ENCODE measurements at regions not wholly inside any gene's neighbourhood (a gene's known extent, or its start where the extent isn't known, plus 50 kb on each side); places are given as distances from the start of the nearest gene placed in this dataset.

DNA sequence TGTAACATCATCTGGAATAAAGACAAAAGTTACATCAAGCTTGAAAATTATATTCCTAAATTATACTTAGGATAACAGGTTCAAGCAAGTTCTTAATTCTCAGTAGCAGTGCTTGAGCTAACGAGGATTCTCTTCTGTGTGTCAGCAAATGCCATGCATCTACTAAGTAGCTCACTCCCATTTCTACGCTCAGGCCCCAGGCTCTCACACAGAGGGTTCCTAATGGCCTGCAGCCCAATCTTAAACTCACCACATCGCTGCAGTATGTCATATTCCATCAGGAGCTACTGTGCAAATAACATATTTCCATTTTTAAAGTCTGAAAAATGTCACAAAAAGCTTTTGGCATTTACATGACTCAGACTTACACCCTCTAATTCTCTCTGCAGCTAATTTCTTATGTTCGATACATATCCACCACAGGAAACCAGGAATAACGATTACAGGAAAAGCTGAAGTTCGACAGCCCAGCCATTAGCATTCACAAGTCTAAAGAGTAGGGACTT is 474.8 kb downstream of the EFNA5 start:
- no peak overlapping the region for H2BK15ac ChIP-seq (ENCODE audit: low read depth, low read length)
- no peak overlapping the region for H3K4ac ChIP-seq (ENCODE audit: low read depth, low read length)
- DNase-seq (no peak), ATAC-seq (ENCODE audit: low read depth) (no peak)
- no peaks in the 10 kb centered on the region for H3K27me3 ChIP-seq (ENCODE audit: control insufficient read depth, insufficient read depth, low read length)
- no peak overlapping the region for H3K9ac ChIP-seq (ENCODE audit: low read depth, low read length)
- no TSS peak for BruUV-seq (replicated peaks)
- dilution Hi-C loops (cut with HindIII; ENCODE audit: low sequenced_read_pairs, unreplicated experiment) (no loop called here), in situ Hi-C loops (cut with MboI; ENCODE audit: low sequenced_read_pairs) (no loop called here), intact Hi-C loops (cut with micrococcal nuclease) (no loop called here)
- no peak overlapping the region for H4K8ac ChIP-seq (ENCODE audit: low read depth in 2 of 2, low read length in 2 of 2)
- no peak overlapping the region for H2AFZ ChIP-seq (replicated peaks; ENCODE audit: low read length, poor library complexity)
- TF ChIP-seq RFX5 (IDR thresholded peaks at IDR 0.05; ENCODE audit: low read depth, low read length): no peak
- no peak for TF ChIP-seq RCOR1 (IDR thresholded peaks at IDR 0.05; ENCODE audit: insufficient replicate concordance, low read length)
- TF ChIP-seq SMC3 (IDR thresholded peaks at IDR 0.05; ENCODE audit: low read depth, low read length): no peak
- no peak overlapping the region for H4K5ac ChIP-seq (ENCODE audit: low read depth, low read length)
- H2BK5ac ChIP-seq (ENCODE audit: low read depth, low read length, poor library complexity, severe bottlenecking): no peak overlapping the region
- H3K56ac ChIP-seq (ENCODE audit: extremely low read depth, insufficient read depth, low read length): no peak overlapping the region
- WGBS, 2 experiments (ENCODE audit: extremely low coverage in 2 of 2, insufficient read length in 1 of 2): 28% methylated on average over 3 of the region's 6 CpGs; no CpG with 5 or more reads in 1 of the 2 experiments
- no peak overlapping the region for H3K18ac ChIP-seq (ENCODE audit: low read depth, low read length)
- ChIA-PET CTCF (no interaction called here), POLR2A (ENCODE audit: unreplicated experiment) (no interaction called here)
- no peak overlapping the region for H3K14ac ChIP-seq (replicated peaks; ENCODE audit: low read depth, low read length)
- H3K9me3 ChIP-seq (ENCODE audit: control insufficient read depth, insufficient read depth, low read length): no peaks in the 10 kb centered on the region
- no peak overlapping the region for H2BK120ac ChIP-seq (ENCODE audit: low read depth, low read length)
- no peak overlapping the region for H2AK9ac ChIP-seq (replicated peaks; ENCODE audit: low read depth, low read length, poor library complexity)
- H4K20me1 ChIP-seq (ENCODE audit: insufficient read depth, low read length): no peaks in the 10 kb centered on the region
- H3K9me1 ChIP-seq (ENCODE audit: insufficient read depth, low read length): no peaks in the 10 kb centered on the region
- no peak overlapping the region for H3K4me2 ChIP-seq (ENCODE audit: low read depth, low read length)
- no peak overlapping the region for H3K4me3 ChIP-seq (ENCODE audit: insufficient read depth, low read depth, low read length)
- H3K27ac ChIP-seq (ENCODE audit: insufficient read depth, low read length): no peak overlapping the region
- H3K79me1 ChIP-seq (ENCODE audit: low read depth in 1 of 2, low read length in 2 of 2): no peaks in the 10 kb centered on the region
- H3K4me1 ChIP-seq (ENCODE audit: control insufficient read depth, insufficient read depth, low read length): no peaks in the 10 kb centered on the region
- H2BK20ac ChIP-seq (ENCODE audit: low read depth, low read length): no peak overlapping the region
- no peak overlapping the region for H3K23ac ChIP-seq (ENCODE audit: low read depth, low read length)
- no peaks in the 10 kb centered on the region for H3K36me3 ChIP-seq (ENCODE audit: control insufficient read depth, insufficient read depth, low read length)
- H4K91ac ChIP-seq (ENCODE audit: insufficient read depth, low read depth, low read length): no peak overlapping the region
- H2AK5ac ChIP-seq (ENCODE audit: low read depth, low read length): no peak overlapping the region

All from IMR-90 (cell line).